ENCODE measurements at regions not wholly inside any gene's neighbourhood (a gene's known extent, or its start where the extent isn't known, plus 50 kb on each side); places are given as distances from the start of the nearest gene placed in this dataset.

- no peak for DNase-seq
Observed at GRCh38 chr20:6657904-6658303, 109.6 kb upstream of the BMP2 start.

- no peak for DNase-seq
Observed at GRCh38 chr20:6657111-6657510, 110.4 kb upstream of the BMP2 start.

GRCh38 chr20:6654513-6655252 lies 112.8 kb upstream of the BMP2 start:
- DNase-seq: no peak

- DNase-seq: no peak
Observed at GRCh38 chr20:6651561-6651960, 115.9 kb upstream of the BMP2 start.

GRCh38 chr20:6651016-6651415 lies 116.5 kb upstream of the BMP2 start:
- peak; percentile 44 for DNase-seq

- no peak for DNase-seq
Observed at GRCh38 chr20:6646021-6646636, 121.4 kb upstream of the BMP2 start.

- peak; percentile 31 for DNase-seq
Observed at GRCh38 chr20:6644813-6645628, 122.5 kb upstream of the BMP2 start.

GRCh38 chr20:6641012-6641411 lies 126.5 kb upstream of the BMP2 start:
- no peak for DNase-seq

- no peak for DNase-seq
Observed at GRCh38 chr20:6637160-6637579, 130.3 kb upstream of the BMP2 start.

- DNase-seq: peak; percentile 66
Observed at GRCh38 chr20:6636209-6637159, 131.0 kb upstream of the BMP2 start.

- peak; percentile 12 for DNase-seq
Observed at GRCh38 chr20:6635034-6635736, 132.3 kb upstream of the BMP2 start.

- DNase-seq: no peak
Observed at GRCh38 chr20:6632187-6632586, 135.3 kb upstream of the BMP2 start.

- DNase-seq: no peak
Observed at GRCh38 chr20:6630514-6630913, 137.0 kb upstream of the BMP2 start.

GRCh38 chr20:6629564-6629963 lies 137.9 kb upstream of the BMP2 start:
- DNase-seq: no peak

- DNase-seq: no peak
Observed at GRCh38 chr20:6626805-6627204, 140.7 kb upstream of the BMP2 start.

GRCh38 chr20:6623989-6624388 lies 143.5 kb upstream of the BMP2 start:
- DNase-seq: peak; percentile 29

- DNase-seq: no peak
Observed at GRCh38 chr20:6622041-6622440, 145.4 kb upstream of the BMP2 start.

- no peak for DNase-seq
Observed at GRCh38 chr20:6618051-6618450, 149.4 kb upstream of the BMP2 start.

GRCh38 chr20:6616421-6616820 lies 151.1 kb upstream of the BMP2 start:
- no peak for DNase-seq

- DNase-seq: no peak
Observed at GRCh38 chr20:6614836-6615235, 152.7 kb upstream of the BMP2 start.

- DNase-seq: no peak
Observed at GRCh38 chr20:6613280-6613861, 154.1 kb upstream of the BMP2 start.

- DNase-seq: no peak
Observed at GRCh38 chr20:6612606-6612923, 154.9 kb upstream of the BMP2 start.

Measured in suppressor macrophage treated with lipopolysaccharide for 4 hours (primary cell).